Fibroblast of lung (primary cell): ENCODE measurements at regions not wholly inside any gene's neighbourhood (a gene's known extent, or its start where the extent isn't known, plus 50 kb on each side); places are given as distances from the start of the nearest gene placed in this dataset.

Experiments
- DNase-seq, 2 donors: peaks; one replicate each; pipeline versions ENCODE4 v3.0.0 to v3.0.0-alpha.2; 2010; ENCODE audit warnings: low read depth in 2 of 2
- H2AFZ ChIP-seq: 2 replicates; pipeline ENCODE4 v1.5.1; 2012; ENCODE audit warnings: low read length, control low read depth, inconsistent platforms
- H3K27ac ChIP-seq: 2 replicates; pipeline ENCODE4 v1.5.1; 2011; ENCODE audit warnings: low read length, control low read depth; ENCODE audit not compliant: insufficient read depth
- H3K27me3 ChIP-seq: 2 replicates; pipeline ENCODE4 v1.5.1; 2011; ENCODE audit warnings: mild to moderate bottlenecking, low read length; ENCODE audit not compliant: control insufficient read depth, insufficient read depth
- H3K36me3 ChIP-seq: 2 replicates; pipeline ENCODE4 v1.5.1; 2011; ENCODE audit warnings: low read length; ENCODE audit not compliant: control insufficient read depth, insufficient read depth
- H3K4me1 ChIP-seq: 2 replicates; pipeline ENCODE4 v1.5.1; 2011; ENCODE audit warnings: low read length; ENCODE audit not compliant: control insufficient read depth, insufficient read depth; ENCODE audit errors: extremely low read depth
- H3K4me2 ChIP-seq: 2 replicates; pipeline ENCODE4 v1.5.1; 2011; ENCODE audit warnings: low read length, control low read depth; ENCODE audit not compliant: insufficient read depth; ENCODE audit errors: extremely low read depth
- H3K4me3 ChIP-seq, 4 experiments: fragments of 200-600 bp in 1 of 4; sonication (generic) in 1 of 4; replicated peaks in 1 of 4; 2 replicates each; pipeline ENCODE4 v1.5.1; 2011 to 2016; ENCODE audit warnings: low read length in 4 of 4, low read depth in 3 of 4, mild to moderate bottlenecking in 3 of 4, control low read depth in 2 of 4, inconsistent platforms in 1 of 4, mixed read lengths in 1 of 4; ENCODE audit not compliant: insufficient read depth in 1 of 4; ENCODE audit errors: control extremely low read depth in 1 of 4
- H3K79me2 ChIP-seq: 2 replicates; pipeline ENCODE4 v1.5.1; 2012; ENCODE audit warnings: mild to moderate bottlenecking, low read length, inconsistent platforms; ENCODE audit not compliant: control insufficient read depth, insufficient read depth
- H3K9ac ChIP-seq: 2 replicates; pipeline ENCODE4 v1.5.1; 2011; ENCODE audit warnings: mild to moderate bottlenecking, low read length, control low read depth; ENCODE audit not compliant: insufficient read depth
- H3K9me3 ChIP-seq: 2 replicates; pipeline ENCODE4 v1.5.1; 2012; ENCODE audit warnings: low read depth, low read length; ENCODE audit not compliant: control insufficient read depth, insufficient read depth
- H4K20me1 ChIP-seq: 2 replicates; pipeline ENCODE4 v1.5.1; 2011; ENCODE audit warnings: low read length; ENCODE audit not compliant: control insufficient read depth, insufficient read depth; ENCODE audit errors: extremely low read depth
- EZH2 ChIP-seq: IDR thresholded peaks from 2 replicates; pipeline ENCODE4 v1.5.1; 2012; ENCODE audit warnings: low read length, control low read depth, mild to moderate bottlenecking; ENCODE audit errors: missing control alignments
- TF ChIP-seq, protein P1 (sequence below), 2 donors: IDR thresholded peaks in 1 of 2; conservative IDR thresholded peaks in 1 of 2; 1 replicate in 1 of 2; 2 replicates in 1 of 2; pipeline ENCODE4 v1.5.1; 2011 to 2012; ENCODE audit warnings: low read length in 2 of 2, control low read depth in 1 of 2, inconsistent platforms in 1 of 2, low read depth in 1 of 2, mild to moderate bottlenecking in 1 of 2

DNA sequence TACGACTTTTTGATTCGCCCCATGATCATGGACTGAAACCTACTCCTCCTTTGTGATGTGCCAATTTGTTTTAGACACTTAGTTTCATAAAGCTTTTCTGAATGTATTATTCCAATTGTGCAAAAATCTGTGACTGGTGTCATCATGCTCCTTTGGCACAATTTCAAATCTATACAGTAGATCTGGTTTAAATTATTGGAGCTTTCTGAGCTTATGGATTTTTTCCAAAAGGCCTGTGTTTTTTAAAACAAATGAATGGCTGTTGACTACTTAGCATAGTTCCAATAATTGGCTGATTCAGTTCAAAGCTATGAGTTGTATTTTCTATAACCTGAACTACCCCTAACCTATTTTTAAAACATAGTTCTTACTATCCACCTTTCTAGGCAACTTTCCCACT is 282.7 kb downstream of the CNTN3 start:
- no peaks in the 10 kb centered on the region for H3K27me3 ChIP-seq
- H3K4me2 ChIP-seq, result no peak overlapping the region
- no peak overlapping the region for H2AFZ ChIP-seq
- H4K20me1 ChIP-seq, result no peaks in the 10 kb centered on the region
- no peak overlapping the region for H3K9ac ChIP-seq
- H3K27ac ChIP-seq, result no peak overlapping the region
- no peaks in the 10 kb centered on the region for H3K79me2 ChIP-seq
- H3K36me3 ChIP-seq, result no peaks in the 10 kb centered on the region
- no peaks in the 10 kb centered on the region for H3K9me3 ChIP-seq
- H3K4me1 ChIP-seq, result no peaks in the 10 kb centered on the region
- no peak overlapping the region for H3K4me3 ChIP-seq
- no peak for DNase-seq
- TF ChIP-seq, protein P1, sequence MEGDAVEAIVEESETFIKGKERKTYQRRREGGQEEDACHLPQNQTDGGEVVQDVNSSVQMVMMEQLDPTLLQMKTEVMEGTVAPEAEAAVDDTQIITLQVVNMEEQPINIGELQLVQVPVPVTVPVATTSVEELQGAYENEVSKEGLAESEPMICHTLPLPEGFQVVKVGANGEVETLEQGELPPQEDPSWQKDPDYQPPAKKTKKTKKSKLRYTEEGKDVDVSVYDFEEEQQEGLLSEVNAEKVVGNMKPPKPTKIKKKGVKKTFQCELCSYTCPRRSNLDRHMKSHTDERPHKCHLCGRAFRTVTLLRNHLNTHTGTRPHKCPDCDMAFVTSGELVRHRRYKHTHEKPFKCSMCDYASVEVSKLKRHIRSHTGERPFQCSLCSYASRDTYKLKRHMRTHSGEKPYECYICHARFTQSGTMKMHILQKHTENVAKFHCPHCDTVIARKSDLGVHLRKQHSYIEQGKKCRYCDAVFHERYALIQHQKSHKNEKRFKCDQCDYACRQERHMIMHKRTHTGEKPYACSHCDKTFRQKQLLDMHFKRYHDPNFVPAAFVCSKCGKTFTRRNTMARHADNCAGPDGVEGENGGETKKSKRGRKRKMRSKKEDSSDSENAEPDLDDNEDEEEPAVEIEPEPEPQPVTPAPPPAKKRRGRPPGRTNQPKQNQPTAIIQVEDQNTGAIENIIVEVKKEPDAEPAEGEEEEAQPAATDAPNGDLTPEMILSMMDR (conservative IDR thresholded peaks at IDR 0.05 in 1 of 2, IDR thresholded peaks at IDR 0.05 in 1 of 2; ENCODE audit: low read depth in 1 of 2, low read length in 2 of 2), result no peak
- TF ChIP-seq EZH2, result no peak

GRCh38 chr3:74329096-74329495 is 285.4 kb downstream of the CNTN3 start:
- Histone ChIP-seq H3K4me1 (no peaks in the 10 kb centered on the region), H3K36me3 (no peaks in the 10 kb centered on the region), H3K27ac (no peak overlapping the region), H2AFZ (no peak overlapping the region), H3K27me3 (no peaks in the 10 kb centered on the region), H3K4me3 (no peak overlapping the region), H4K20me1 (no peaks in the 10 kb centered on the region), H3K79me2 (no peaks in the 10 kb centered on the region), H3K4me2 (no peak overlapping the region), H3K9ac (no peak overlapping the region), H3K9me3 (no peaks in the 10 kb centered on the region)
- TF ChIP-seq EZH2, result no peak
- TF ChIP-seq, protein P1 (conservative IDR thresholded peaks at IDR 0.05 in 1 of 2, IDR thresholded peaks at IDR 0.05 in 1 of 2; ENCODE audit: low read depth in 1 of 2, low read length in 2 of 2), result no peak
- DNase-seq, result no peak

- Histone ChIP-seq H3K9ac (no peak overlapping the region), H3K27ac (no peak overlapping the region)
- TF ChIP-seq EZH2, result no peak
- TF ChIP-seq, protein P1 (conservative IDR thresholded peaks at IDR 0.05 in 1 of 2, IDR thresholded peaks at IDR 0.05 in 1 of 2; ENCODE audit: low read depth in 1 of 2, low read length in 2 of 2), result no peak
Measured at GRCh38 chr3:74328435-74328834, 286.0 kb downstream of the CNTN3 start.

More at GRCh38 chr3:74328435-74328834, 286.0 kb downstream of the CNTN3 start:
- H4K20me1 ChIP-seq, result no peaks in the 10 kb centered on the region
- H3K4me1 ChIP-seq, result no peaks in the 10 kb centered on the region
- H3K9me3 ChIP-seq, result no peaks in the 10 kb centered on the region
- no peak overlapping the region for H3K4me3 ChIP-seq
- no peak overlapping the region for H2AFZ ChIP-seq
- H3K27me3 ChIP-seq, result no peaks in the 10 kb centered on the region
- H3K36me3 ChIP-seq, result no peaks in the 10 kb centered on the region
- DNase-seq, result no peak
- H3K4me2 ChIP-seq, result no peak overlapping the region
- H3K79me2 ChIP-seq, result no peaks in the 10 kb centered on the region
